Cardiac muscle cell (in vitro differentiated cells and primary cell): ENCODE measurements at regions not wholly inside any gene's neighbourhood (a gene's known extent, or its start where the extent isn't known, plus 50 kb on each side); places are given as distances from the start of the nearest gene placed in this dataset.

Experiments used
- DNase-seq, 2 donors: peaks; one replicate each; pipeline versions ENCODE4 v3.0.0 to v3.0.0-alpha.2; 2010 to 2017; ENCODE audit warnings: low read depth in 1 of 2, low spot score in 1 of 2
- H3K27ac ChIP-seq: fragments of 200-600 bp; sonication (generic); 2 replicates; pipeline ENCODE4 v1.5.1; 2016
- H3K27me3 ChIP-seq: fragments of 200-600 bp; sonication (generic); 2 replicates; pipeline ENCODE4 v1.6.0; 2016; ENCODE audit warnings: control low read depth
- H3K36me3 ChIP-seq: fragments of 200-600 bp; sonication (generic); 2 replicates; pipeline ENCODE4 v1.5.1; 2016; ENCODE audit warnings: control low read depth
- H3K4me1 ChIP-seq: fragments of 200-600 bp; sonication (generic); 2 replicates; pipeline ENCODE4 v1.8.1; 2017; ENCODE audit warnings: low read depth, mild to moderate bottlenecking, mixed run types
- H3K4me3 ChIP-seq: fragments of 200-600 bp; sonication (generic); 2 replicates; pipeline ENCODE4 v1.5.1; 2016; ENCODE audit warnings: mild to moderate bottlenecking
- H3K9me3 ChIP-seq: fragments of 200-600 bp; sonication (generic); 2 replicates; pipeline ENCODE4 v1.5.1; 2017; ENCODE audit warnings: low read depth, mild to moderate bottlenecking, control low read depth
- TF ChIP-seq, protein P1 (sequence below): IDR thresholded peaks from 2 replicates; pipeline ENCODE4 v1.5.1; 2012; ENCODE audit warnings: low read depth, mild to moderate bottlenecking, low read length

DNA sequence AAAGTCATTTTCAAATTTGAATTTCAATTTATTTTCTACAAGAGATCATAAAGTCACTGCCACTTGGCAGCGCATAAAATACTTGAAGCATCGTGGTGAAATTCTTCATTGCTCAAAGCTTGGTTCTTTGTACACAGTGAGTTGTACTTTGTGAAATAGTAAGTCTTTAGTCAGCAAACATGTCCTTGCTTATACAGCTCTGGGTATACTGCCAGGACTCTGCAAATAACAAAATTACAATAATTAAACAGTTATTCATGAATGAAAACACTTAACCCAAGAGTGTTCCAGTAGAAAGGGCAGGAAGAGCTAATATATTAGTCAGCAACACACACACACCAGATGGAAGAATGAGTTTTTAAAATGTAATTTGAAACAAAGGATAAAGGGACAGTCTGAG, 1300.9 kb upstream of the DIAPH2 start:
- no peak for DNase-seq
- Histone ChIP-seq H3K9me3 (no peaks in the 10 kb centered on the region), H3K27ac (no peak overlapping the region), H3K4me3 (no peak overlapping the region), H3K4me1 (no peaks in the 10 kb centered on the region), H3K27me3 (no peaks in the 10 kb centered on the region), H3K36me3 (no peaks in the 10 kb centered on the region)
- TF ChIP-seq, protein P1, sequence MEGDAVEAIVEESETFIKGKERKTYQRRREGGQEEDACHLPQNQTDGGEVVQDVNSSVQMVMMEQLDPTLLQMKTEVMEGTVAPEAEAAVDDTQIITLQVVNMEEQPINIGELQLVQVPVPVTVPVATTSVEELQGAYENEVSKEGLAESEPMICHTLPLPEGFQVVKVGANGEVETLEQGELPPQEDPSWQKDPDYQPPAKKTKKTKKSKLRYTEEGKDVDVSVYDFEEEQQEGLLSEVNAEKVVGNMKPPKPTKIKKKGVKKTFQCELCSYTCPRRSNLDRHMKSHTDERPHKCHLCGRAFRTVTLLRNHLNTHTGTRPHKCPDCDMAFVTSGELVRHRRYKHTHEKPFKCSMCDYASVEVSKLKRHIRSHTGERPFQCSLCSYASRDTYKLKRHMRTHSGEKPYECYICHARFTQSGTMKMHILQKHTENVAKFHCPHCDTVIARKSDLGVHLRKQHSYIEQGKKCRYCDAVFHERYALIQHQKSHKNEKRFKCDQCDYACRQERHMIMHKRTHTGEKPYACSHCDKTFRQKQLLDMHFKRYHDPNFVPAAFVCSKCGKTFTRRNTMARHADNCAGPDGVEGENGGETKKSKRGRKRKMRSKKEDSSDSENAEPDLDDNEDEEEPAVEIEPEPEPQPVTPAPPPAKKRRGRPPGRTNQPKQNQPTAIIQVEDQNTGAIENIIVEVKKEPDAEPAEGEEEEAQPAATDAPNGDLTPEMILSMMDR, result no peak

DNA sequence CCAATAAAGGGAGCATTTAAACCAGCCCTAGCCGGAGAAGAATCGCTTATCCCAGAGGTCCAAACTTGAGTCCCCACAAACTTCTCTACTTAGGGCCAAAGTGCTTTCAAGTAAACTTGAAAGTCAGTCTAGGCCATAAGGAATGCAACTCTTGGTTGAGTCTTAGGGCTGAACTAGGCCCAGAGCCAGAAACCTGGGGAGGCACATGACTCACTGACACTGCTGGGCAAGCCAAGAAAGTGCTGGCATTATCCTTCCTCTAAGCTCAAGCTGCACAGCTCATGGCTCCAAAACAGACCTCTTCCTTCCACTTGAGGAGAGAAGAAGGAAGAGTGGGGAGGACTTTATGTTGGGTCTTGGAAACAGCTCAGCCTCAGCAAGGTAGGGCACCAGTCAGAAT, 1257.3 kb upstream of the DIAPH2 start:
- Histone ChIP-seq H3K27ac (no peak overlapping the region), H3K4me1 (no peaks in the 10 kb centered on the region), H3K27me3 (no peaks in the 10 kb centered on the region), H3K9me3 (no peaks in the 10 kb centered on the region), H3K36me3 (no peaks in the 10 kb centered on the region), H3K4me3 (no peak overlapping the region)
- no peak for DNase-seq
- TF ChIP-seq, protein P1, result no peak

DNA sequence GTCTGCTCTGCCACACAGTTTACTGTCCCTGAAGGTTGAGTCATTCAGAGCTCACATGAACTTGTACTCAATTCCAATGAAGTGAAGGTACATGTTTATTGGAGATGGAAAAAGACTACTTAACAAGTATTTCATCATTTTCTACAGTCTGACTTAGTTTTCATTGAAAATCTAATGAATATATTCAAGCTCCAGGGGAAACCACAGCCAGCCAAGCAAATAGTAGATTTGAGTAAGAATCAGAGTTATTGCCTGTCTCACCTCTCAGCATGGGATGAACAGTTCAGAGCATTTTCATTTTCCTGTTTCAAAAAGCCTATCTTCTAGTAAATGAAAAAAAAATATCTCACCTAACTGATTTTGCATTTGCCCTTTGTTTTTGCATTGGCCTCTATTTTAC, 1249.4 kb upstream of the DIAPH2 start:
- TF ChIP-seq, protein P1, result no peak
- H3K9me3 ChIP-seq, result no peaks in the 10 kb centered on the region
- H3K36me3 ChIP-seq, result no peaks in the 10 kb centered on the region
- no peak for DNase-seq
- H3K4me3 ChIP-seq, result no peak overlapping the region
- H3K27ac ChIP-seq, result no peak overlapping the region
- no peaks in the 10 kb centered on the region for H3K4me1 ChIP-seq
- no peaks in the 10 kb centered on the region for H3K27me3 ChIP-seq

DNA sequence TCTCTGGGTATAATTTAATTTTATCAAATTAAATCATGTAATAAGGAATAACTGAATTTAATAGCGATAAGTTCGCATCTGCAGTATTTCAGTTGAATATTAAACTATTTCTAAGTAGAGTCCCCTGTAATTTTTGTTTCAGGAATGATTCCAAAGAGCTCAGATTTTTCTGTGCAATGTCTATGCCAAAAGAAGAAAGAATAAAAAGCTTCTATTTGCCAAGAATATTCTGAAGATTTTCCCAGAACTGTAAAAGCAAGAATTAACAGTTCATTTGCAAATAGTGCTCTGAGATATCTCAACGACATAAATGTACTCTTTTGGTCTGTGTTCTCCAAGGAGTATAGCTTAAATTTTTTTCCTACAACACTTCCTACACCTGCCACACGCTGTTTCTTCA, 1242.8 kb upstream of the DIAPH2 start:
- no peak overlapping the region for H3K27ac ChIP-seq
- no peak overlapping the region for H3K4me3 ChIP-seq
- DNase-seq, result no peak
- H3K36me3 ChIP-seq, result no peaks in the 10 kb centered on the region
- TF ChIP-seq, protein P1, result no peak
- H3K9me3 ChIP-seq, result no peaks in the 10 kb centered on the region
- H3K27me3 ChIP-seq, result no peaks in the 10 kb centered on the region
- no peaks in the 10 kb centered on the region for H3K4me1 ChIP-seq

DNA sequence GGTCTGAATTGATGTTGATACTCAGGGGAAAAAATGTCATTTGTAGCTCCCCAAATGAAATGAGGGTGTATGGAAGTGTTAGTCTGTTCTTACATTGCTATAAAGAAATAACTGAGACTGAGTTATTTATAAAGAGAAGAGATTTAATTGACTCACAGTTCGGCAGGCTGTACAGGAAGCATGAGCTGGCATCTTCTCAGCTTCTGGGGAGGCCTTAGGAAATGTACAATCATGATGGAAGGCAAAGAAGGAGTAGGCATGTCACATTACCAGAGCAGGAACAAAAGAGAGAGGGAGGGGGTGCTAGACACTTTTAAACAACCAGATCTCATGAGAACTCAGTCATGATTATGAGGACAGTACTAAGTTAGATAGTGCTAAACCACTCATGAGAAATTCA, 1199.9 kb upstream of the DIAPH2 start:
- TF ChIP-seq, protein P1, result no peak
- no peak overlapping the region for H3K27ac ChIP-seq
- no peaks in the 10 kb centered on the region for H3K27me3 ChIP-seq
- DNase-seq, result no peak
- H3K4me3 ChIP-seq, result no peak overlapping the region
- no peaks in the 10 kb centered on the region for H3K36me3 ChIP-seq
- H3K9me3 ChIP-seq, result no peaks in the 10 kb centered on the region
- no peaks in the 10 kb centered on the region for H3K4me1 ChIP-seq

DNA sequence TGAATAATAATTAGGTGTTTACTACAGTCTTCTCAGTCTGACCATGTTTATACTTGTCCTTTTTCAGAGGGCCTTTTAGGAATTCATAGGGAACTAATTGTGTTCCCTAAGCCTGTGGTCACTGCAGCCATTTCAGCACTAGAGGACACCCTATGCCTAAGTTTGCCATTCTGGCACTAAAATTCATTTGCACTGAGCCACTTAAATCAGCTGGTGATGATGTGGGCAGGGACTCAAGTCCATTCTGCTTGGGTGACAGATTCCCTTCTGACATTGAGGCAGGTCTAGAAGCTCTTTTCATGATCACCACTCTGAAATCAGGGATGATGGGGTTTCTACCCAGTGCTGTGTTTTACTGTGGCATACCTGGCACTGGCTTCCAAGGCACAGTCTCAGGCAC, 1178.9 kb upstream of the DIAPH2 start:
- TF ChIP-seq, protein P1, result no peak

More for the DNA sequence above, 1178.9 kb upstream of the DIAPH2 start:
- Histone ChIP-seq H3K27ac (no peak overlapping the region), H3K4me1 (no peaks in the 10 kb centered on the region), H3K27me3 (no peaks in the 10 kb centered on the region), H3K4me3 (no peak overlapping the region), H3K36me3 (no peaks in the 10 kb centered on the region), H3K9me3 (no peaks in the 10 kb centered on the region)
- peak in 1 of 2 donors; percentile 60 for DNase-seq
